ENCODE measurements at regions not wholly inside any gene's neighbourhood (a gene's known extent, or its start where the extent isn't known, plus 50 kb on each side); places are given as distances from the start of the nearest gene placed in this dataset.

DNA sequence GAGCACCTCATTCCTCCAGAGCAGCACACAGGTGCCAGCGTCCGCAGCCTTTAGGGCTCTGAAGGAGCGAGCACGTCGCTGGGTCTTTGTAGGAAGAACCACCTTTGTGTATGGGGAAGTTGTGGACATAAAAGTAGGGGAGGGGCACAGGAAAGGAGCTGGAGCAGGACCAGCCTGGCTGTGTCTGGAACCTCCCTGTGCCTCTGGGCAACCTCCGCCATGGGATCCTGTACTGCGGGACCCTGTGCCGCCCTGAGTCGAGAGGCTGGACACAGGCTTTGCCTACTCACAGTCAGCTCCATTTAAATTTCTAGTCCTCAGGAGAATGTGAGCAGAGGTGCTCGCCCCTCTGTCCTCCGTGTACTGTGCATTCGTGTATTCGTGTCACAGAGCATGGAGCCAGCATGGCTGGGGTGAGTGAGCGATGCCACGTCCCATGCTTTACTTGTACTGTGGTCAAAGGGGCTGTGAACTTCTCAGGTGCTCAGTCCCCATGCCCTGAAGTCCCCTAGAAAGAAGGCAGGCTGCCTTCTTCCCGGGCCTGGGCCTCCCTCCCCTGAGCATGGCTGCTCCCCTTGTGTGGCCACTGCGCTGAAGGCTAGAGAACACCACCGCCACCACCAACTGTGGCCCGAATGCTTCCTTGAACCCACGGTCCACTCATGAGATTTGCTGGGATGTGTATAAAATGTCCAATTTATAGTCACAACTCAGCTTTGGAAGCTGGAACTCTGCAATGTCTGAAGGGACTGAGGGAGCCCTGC is 99.9 kb downstream of the TEX29 start:
- no peak for DNase-seq (ENCODE audit: low spot score)
- TF ChIP-seq, protein P1, sequence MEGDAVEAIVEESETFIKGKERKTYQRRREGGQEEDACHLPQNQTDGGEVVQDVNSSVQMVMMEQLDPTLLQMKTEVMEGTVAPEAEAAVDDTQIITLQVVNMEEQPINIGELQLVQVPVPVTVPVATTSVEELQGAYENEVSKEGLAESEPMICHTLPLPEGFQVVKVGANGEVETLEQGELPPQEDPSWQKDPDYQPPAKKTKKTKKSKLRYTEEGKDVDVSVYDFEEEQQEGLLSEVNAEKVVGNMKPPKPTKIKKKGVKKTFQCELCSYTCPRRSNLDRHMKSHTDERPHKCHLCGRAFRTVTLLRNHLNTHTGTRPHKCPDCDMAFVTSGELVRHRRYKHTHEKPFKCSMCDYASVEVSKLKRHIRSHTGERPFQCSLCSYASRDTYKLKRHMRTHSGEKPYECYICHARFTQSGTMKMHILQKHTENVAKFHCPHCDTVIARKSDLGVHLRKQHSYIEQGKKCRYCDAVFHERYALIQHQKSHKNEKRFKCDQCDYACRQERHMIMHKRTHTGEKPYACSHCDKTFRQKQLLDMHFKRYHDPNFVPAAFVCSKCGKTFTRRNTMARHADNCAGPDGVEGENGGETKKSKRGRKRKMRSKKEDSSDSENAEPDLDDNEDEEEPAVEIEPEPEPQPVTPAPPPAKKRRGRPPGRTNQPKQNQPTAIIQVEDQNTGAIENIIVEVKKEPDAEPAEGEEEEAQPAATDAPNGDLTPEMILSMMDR (IDR thresholded peaks at IDR 0.05; ENCODE audit: borderline replicate concordance, control extremely low read depth, extremely low read depth, insufficient read depth, missing control alignments): no peak
- in situ Hi-C loops (cut with MboI; ENCODE audit: low sequenced_read_pairs, unreplicated experiment): no loop called here

DNA sequence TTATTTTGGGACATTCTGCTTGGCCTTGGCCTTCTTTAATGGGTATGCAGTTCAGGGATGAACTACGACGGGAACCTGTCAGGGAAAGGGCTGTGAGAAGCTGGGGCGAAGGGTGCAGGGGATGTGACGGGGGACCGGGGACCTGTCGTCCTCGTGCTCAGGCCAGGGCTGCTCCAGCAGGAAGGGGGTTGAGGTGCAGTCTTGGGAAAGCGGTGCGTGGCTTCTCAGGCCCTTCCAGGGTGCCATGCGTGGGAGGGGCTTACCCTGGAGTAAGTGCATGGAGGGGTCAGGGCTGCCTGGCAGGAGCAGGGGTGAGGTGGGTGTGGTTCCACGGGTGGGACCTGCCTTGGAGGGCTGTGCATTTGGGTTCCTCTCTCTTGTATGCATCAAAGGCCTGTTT is 100.8 kb downstream of the TEX29 start:
- TF ChIP-seq, protein P1 (IDR thresholded peaks at IDR 0.05; ENCODE audit: borderline replicate concordance, control extremely low read depth, extremely low read depth, insufficient read depth, missing control alignments): no peak
- DNase-seq (ENCODE audit: low spot score): no peak
- in situ Hi-C loops (cut with MboI; ENCODE audit: low sequenced_read_pairs, unreplicated experiment): no loop called here

DNA sequence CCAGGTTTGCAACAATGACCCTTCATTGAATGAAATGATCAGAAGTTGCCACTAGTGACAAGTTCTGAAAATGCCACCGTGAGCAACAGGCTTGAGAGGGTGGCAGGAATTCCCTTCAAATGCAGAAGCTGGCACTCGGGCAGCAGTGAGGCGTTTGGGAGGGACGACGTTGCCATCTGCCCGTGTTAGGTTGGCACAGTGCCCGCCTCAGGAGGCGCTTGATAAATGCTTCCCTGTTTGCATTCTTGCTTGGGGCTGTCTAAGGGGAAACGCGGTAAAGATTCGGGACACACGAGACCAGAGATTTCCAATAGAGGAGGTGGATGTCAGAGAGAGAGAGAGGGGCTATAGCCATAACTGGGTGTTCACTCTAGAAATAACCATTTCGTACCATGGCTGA is 101.9 kb downstream of the TEX29 start:
- in situ Hi-C loops (cut with MboI; ENCODE audit: low sequenced_read_pairs, unreplicated experiment): no loop called here
- no peak for DNase-seq (ENCODE audit: low spot score)
- TF ChIP-seq, protein P1 (IDR thresholded peaks at IDR 0.05; ENCODE audit: borderline replicate concordance, control extremely low read depth, extremely low read depth, insufficient read depth, missing control alignments): no peak

DNA sequence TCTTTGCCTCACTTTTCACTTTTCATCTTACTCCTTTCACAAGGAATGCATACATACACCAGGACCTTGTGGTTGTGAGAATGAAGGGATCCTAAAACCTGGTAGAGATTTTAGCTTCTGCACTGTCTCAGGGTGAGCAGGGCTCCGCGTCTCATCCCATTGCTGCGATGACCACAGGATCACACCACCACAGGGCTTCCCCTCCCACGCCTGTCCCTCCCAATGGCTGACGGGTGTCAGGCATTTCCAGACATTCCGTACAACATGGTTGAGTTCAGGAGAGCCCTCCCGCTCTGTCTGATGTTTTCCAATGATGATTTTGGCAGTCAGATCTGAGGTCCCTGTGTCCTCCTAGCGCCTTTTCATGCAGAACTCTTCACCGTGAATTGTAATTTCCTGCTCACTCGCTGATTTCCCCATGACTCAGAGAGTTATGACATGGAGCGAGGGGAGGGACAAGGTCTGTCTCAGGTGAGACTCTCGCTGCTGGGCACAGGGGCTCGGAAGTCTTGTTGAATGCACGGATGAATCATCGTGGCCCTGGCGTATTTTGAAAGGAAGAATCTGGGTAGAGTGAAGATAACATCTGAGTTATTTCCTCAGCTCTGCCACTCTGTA is 102.8 kb downstream of the TEX29 start:
- in situ Hi-C loops (cut with MboI; ENCODE audit: low sequenced_read_pairs, unreplicated experiment): no loop called here
- DNase-seq (ENCODE audit: low spot score): no peak
- TF ChIP-seq, protein P1 (IDR thresholded peaks at IDR 0.05; ENCODE audit: borderline replicate concordance, control extremely low read depth, extremely low read depth, insufficient read depth, missing control alignments): no peak

DNA sequence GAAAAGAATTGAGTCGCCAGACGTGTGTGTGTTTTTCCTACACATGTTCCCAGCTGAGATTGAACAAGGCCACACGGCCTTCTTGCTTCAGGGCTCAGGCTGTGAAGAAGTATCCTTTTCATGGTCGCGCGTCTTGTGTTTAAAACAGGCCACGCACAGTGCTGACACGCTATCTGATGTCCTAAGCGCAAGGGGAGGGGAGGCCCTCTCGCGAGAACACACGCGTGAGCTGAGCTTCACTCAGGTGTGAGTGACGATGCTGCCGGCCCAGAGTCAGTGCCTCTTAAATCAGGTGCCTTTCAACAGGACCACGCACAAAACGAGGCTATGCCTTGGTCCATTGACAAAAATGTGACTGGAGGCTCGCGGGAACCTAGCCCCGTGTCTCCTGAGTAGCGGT is 103.7 kb downstream of the TEX29 start:
- no peak for DNase-seq (ENCODE audit: low spot score)
- TF ChIP-seq, protein P1 (IDR thresholded peaks at IDR 0.05; ENCODE audit: borderline replicate concordance, control extremely low read depth, extremely low read depth, insufficient read depth, missing control alignments): no peak
- in situ Hi-C loops (cut with MboI; ENCODE audit: low sequenced_read_pairs, unreplicated experiment): no loop called here

DNA sequence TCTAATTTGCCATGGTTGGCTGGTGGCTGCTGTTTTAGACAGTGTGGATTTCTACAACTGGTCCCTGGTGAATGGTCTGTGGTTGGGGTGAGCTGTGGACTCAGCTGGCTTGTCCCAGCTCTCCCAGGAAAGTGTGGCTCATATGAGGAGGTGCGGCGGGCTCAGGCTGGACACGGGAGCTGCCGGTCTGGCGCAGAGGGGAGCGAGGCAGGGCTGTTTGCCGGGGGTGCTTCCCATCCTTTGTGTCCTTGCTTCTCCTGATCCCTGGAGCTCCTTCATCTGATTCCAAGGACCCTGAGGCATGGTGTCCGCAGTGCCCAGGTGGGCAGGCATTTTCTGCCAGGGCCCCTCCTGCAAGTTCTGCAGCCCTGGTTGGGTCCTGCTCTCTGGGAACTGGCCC is 104.9 kb downstream of the TEX29 start:
- TF ChIP-seq, protein P1 (IDR thresholded peaks at IDR 0.05; ENCODE audit: borderline replicate concordance, control extremely low read depth, extremely low read depth, insufficient read depth, missing control alignments): no peak
- in situ Hi-C loops (cut with MboI; ENCODE audit: low sequenced_read_pairs, unreplicated experiment): no loop called here

More for the DNA sequence above, 104.9 kb downstream of the TEX29 start:
- DNase-seq (ENCODE audit: low spot score): no peak

All from GM13976 (cell line).